ENCODE measurements at regions not wholly inside any gene's neighbourhood (a gene's known extent, or its start where the extent isn't known, plus 50 kb on each side); places are given as distances from the start of the nearest gene placed in this dataset.

- no peak for DNase-seq (ENCODE audit: extremely low spot score)
- H3K36me3 ChIP-seq = no peaks in the 10 kb centered on the region
- TF ChIP-seq EP300 (IDR thresholded peaks at IDR 0.05) (no peak), POLR2A (IDR thresholded peaks at IDR 0.05; ENCODE audit: low read depth) (no peak), CTCF (IDR thresholded peaks at IDR 0.05) (no peak), POLR2AphosphoS5 (IDR thresholded peaks at IDR 0.05) (no peak)
- no peak overlapping the region for H3K27ac ChIP-seq (replicated peaks in 1 of 4)
- peaks cover 0 to 16% (median 0%) of the 10 kb centered on the region in 4 donors for H3K27me3 ChIP-seq
- WGBS = 56% methylated on average over 2 of the region's 2 CpGs
- intact Hi-C loops (cut with DNase I) = no loop called here
- no peak overlapping the region for H3K4me3 ChIP-seq
- H3K9me3 ChIP-seq = no peaks in the 10 kb centered on the region
- no peaks in the 10 kb centered on the region for H3K4me1 ChIP-seq
Measured at GRCh38 chr20:24245094-24245493, 224.3 kb upstream of the SYNDIG1 start.

- no peak overlapping the region for H3K4me3 ChIP-seq
- DNase-seq (ENCODE audit: extremely low spot score) = peak; percentile 72
- 89% methylated on average over 4 of the region's 4 CpGs for WGBS
- H3K9me3 ChIP-seq = no peaks in the 10 kb centered on the region
- H3K4me1 ChIP-seq = no peaks in the 10 kb centered on the region
- TF ChIP-seq EP300 (IDR thresholded peaks at IDR 0.05) = no peak
- TF ChIP-seq CTCF (IDR thresholded peaks at IDR 0.05) = no peak
- TF ChIP-seq POLR2AphosphoS5 (IDR thresholded peaks at IDR 0.05) = no peak
- TF ChIP-seq POLR2A (IDR thresholded peaks at IDR 0.05; ENCODE audit: low read depth) = no peak
- intact Hi-C loops (cut with DNase I) = no loop called here
- H3K27me3 ChIP-seq = peaks cover 0 to 14% (median 0%) of the 10 kb centered on the region in 4 donors
- no peaks in the 10 kb centered on the region for H3K36me3 ChIP-seq
- H3K27ac ChIP-seq (replicated peaks in 1 of 4) = no peak overlapping the region
Measured at GRCh38 chr20:24242763-24243162, 226.7 kb upstream of the SYNDIG1 start.

GRCh38 chr20:24241466-24241865 is 228.0 kb upstream of the SYNDIG1 start:
- WGBS = 88% methylated on average over 7 of the region's 7 CpGs
- intact Hi-C loops (cut with DNase I) = no loop called here
- H3K36me3 ChIP-seq = no peaks in the 10 kb centered on the region
- peaks cover 0 to 14% (median 0%) of the 10 kb centered on the region in 4 donors for H3K27me3 ChIP-seq
- no peak overlapping the region for H3K27ac ChIP-seq (replicated peaks in 1 of 4)
- H3K4me1 ChIP-seq = no peaks in the 10 kb centered on the region
- peak; percentile 79 for DNase-seq (ENCODE audit: extremely low spot score)
- H3K9me3 ChIP-seq = no peaks in the 10 kb centered on the region
- H3K4me3 ChIP-seq = no peak overlapping the region
- no peak for TF ChIP-seq CTCF (IDR thresholded peaks at IDR 0.05)

- H3K4me1 ChIP-seq = no peaks in the 10 kb centered on the region
- H3K27ac ChIP-seq (replicated peaks in 1 of 4) = no peak overlapping the region
- TF ChIP-seq CTCF (IDR thresholded peaks at IDR 0.05) (no peak), POLR2A (IDR thresholded peaks at IDR 0.05; ENCODE audit: low read depth) (no peak), EP300 (IDR thresholded peaks at IDR 0.05) (no peak), POLR2AphosphoS5 (IDR thresholded peaks at IDR 0.05) (no peak)
- intact Hi-C loops (cut with DNase I) = no loop called here
- H3K36me3 ChIP-seq = no peaks in the 10 kb centered on the region
- no peaks in the 10 kb centered on the region for H3K9me3 ChIP-seq
- H3K27me3 ChIP-seq = peaks cover 0 to 9% (median 0%) of the 10 kb centered on the region in 4 donors
- DNase-seq (ENCODE audit: extremely low spot score) = peak; percentile 62
- no peak overlapping the region for H3K4me3 ChIP-seq
- 92% methylated on average over 3 of the region's 3 CpGs for WGBS
Measured at GRCh38 chr20:24236963-24237362, 232.5 kb upstream of the SYNDIG1 start.

GRCh38 chr20:24236201-24236600 is 233.2 kb upstream of the SYNDIG1 start:
- no peak for TF ChIP-seq POLR2A (IDR thresholded peaks at IDR 0.05; ENCODE audit: low read depth)
- no peak for TF ChIP-seq CTCF (IDR thresholded peaks at IDR 0.05)
- Histone ChIP-seq H3K36me3 (no peaks in the 10 kb centered on the region), H3K27ac (replicated peaks in 1 of 4) (no peak overlapping the region), H3K4me1 (no peaks in the 10 kb centered on the region), H3K9me3 (no peaks in the 10 kb centered on the region), H3K27me3 (peaks cover 0 to 9% (median 0%) of the 10 kb centered on the region in 4 donors), H3K4me3 (no peak overlapping the region)
- DNase-seq (ENCODE audit: extremely low spot score) = no peak
- intact Hi-C loops (cut with DNase I) = no loop called here
- 39% methylated on average over 8 of the region's 8 CpGs for WGBS
